Transverse colon (tissue), 3 donors: ENCODE measurements at regions not wholly inside any gene's neighbourhood (a gene's known extent, or its start where the extent isn't known, plus 50 kb on each side); places are given as distances from the start of the nearest gene placed in this dataset.

Source experiments
- POLR2A ChIP-seq: fragments of 450-650 bp; IDR thresholded peaks from one replicate; pipeline ENCODE4 v1.6.1; 2016; ENCODE audit warnings: antibody characterized with exemption, mild to moderate bottlenecking, moderate library complexity
- POLR2AphosphoS5 ChIP-seq, 3 donors: sonication (generic); formaldehyde crosslinking; IDR thresholded peaks; one replicate each; pipeline ENCODE4 v1.6.1; 2016; ENCODE audit warnings: antibody characterized with exemption in 3 of 3

DNA sequence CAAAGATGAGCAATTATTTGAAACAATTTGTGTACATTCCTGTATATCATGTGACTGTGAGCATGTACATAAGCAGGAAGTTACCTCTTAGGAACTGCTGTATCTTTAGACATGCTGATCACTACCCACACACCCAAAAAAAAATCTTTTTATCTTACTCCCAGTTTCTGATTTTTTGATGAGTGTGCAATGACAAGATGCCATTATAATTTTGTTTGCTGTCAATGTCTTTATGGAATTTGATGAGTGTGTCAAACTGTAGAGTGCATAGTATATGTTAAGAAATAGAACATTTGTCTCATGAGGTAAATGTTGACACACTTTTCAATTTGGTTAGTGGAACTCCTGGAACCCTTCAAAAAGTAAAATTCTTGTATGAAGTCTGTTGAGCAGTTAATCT is 84.0 kb upstream of the TMEFF2 start:
- TF ChIP-seq POLR2A (no peak), POLR2AphosphoS5 (IDR thresholded peaks at IDR 0.05) (no peak)
